Cardiac fibroblast (primary cell): ENCODE measurements at regions not wholly inside any gene's neighbourhood (a gene's known extent, or its start where the extent isn't known, plus 50 kb on each side); places are given as distances from the start of the nearest gene placed in this dataset.
A peak's percentile ranks its signal among the peaks of the same experiment; 100 is the strongest.

Source experiments
- DNase-seq, 2 donors: peaks; one replicate each; pipeline versions ENCODE4 v3.0.0 to v3.0.0-alpha.2; 2010; ENCODE audit warnings: low read depth in 2 of 2
- H3K4me3 ChIP-seq, 2 donors: replicated peaks in 1 of 2; 1 replicate in 1 of 2; 2 replicates in 1 of 2; pipeline ENCODE4 v1.5.1; 2011; ENCODE audit warnings: low read depth in 2 of 2, low read length in 2 of 2, mild to moderate bottlenecking in 2 of 2, moderate library complexity in 1 of 2
- TF ChIP-seq, protein P1 (sequence below): IDR thresholded peaks from one replicate; pipeline ENCODE4 v1.5.1; 2011; ENCODE audit warnings: low read depth, mild to moderate bottlenecking, low read length, inconsistent platforms

DNA sequence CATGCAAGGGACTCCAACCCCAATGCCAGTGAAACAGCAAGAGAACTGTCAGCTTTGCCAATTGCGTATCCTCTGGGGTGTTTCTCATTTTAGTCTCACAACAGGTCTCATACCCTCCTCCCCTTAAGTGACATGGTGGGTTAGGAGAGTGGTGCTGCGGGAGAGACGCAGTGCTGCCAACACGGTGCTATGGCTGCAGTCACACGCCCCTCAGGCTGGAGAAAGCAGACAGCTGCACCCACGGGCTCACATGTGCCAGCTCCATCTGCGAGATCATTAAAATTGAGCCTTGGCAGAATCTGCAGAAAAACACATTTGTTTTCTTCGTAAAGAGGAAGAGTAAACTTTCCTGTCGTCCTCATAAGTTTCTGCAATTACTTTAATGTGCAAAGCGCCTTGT is 114.7 kb downstream of the ANKRD60 start:
- TF ChIP-seq, protein P1, sequence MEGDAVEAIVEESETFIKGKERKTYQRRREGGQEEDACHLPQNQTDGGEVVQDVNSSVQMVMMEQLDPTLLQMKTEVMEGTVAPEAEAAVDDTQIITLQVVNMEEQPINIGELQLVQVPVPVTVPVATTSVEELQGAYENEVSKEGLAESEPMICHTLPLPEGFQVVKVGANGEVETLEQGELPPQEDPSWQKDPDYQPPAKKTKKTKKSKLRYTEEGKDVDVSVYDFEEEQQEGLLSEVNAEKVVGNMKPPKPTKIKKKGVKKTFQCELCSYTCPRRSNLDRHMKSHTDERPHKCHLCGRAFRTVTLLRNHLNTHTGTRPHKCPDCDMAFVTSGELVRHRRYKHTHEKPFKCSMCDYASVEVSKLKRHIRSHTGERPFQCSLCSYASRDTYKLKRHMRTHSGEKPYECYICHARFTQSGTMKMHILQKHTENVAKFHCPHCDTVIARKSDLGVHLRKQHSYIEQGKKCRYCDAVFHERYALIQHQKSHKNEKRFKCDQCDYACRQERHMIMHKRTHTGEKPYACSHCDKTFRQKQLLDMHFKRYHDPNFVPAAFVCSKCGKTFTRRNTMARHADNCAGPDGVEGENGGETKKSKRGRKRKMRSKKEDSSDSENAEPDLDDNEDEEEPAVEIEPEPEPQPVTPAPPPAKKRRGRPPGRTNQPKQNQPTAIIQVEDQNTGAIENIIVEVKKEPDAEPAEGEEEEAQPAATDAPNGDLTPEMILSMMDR = no peak
- H3K4me3 ChIP-seq = no peak overlapping the region
- DNase-seq = no peak

DNA sequence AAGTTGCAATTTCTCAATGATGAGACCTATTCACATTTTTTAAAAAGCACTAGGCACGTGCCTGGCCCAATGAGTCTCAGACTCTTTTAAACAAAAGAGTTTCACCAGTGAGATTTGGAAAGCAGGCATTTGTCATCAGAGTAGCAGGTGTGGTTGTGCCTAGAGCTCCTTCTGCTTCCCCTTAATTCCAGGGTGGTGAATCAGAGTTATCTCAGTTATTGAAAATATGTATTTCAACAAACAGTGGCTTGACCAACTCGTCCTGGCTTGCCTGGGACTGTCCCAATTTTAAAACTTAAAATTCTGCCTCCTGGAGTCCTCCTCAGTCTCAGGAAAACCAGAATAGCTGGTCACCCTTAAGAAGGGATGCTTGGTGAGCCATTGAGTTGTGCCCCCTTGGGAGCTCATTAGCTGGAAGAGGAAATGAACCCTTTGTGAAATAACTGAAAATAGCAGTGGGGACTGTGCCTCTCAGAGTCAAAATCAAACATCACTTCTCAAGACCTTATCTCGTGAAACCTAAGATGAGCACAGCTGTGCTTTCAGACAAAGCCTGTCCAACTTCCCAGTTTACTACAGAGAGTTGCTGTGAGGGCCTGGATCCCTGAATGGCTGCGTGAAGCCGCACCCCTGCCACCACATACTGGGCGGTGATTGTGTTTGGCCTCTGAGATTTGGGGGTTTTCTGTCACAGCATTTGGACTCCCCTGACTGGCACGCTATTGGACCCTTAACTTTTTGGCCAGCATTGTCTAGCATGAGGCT is 116.3 kb downstream of the ANKRD60 start:
- H3K4me3 ChIP-seq = no peak overlapping the region
- DNase-seq = peak; percentile 10 to 81
- TF ChIP-seq, protein P1 = no peak

DNA sequence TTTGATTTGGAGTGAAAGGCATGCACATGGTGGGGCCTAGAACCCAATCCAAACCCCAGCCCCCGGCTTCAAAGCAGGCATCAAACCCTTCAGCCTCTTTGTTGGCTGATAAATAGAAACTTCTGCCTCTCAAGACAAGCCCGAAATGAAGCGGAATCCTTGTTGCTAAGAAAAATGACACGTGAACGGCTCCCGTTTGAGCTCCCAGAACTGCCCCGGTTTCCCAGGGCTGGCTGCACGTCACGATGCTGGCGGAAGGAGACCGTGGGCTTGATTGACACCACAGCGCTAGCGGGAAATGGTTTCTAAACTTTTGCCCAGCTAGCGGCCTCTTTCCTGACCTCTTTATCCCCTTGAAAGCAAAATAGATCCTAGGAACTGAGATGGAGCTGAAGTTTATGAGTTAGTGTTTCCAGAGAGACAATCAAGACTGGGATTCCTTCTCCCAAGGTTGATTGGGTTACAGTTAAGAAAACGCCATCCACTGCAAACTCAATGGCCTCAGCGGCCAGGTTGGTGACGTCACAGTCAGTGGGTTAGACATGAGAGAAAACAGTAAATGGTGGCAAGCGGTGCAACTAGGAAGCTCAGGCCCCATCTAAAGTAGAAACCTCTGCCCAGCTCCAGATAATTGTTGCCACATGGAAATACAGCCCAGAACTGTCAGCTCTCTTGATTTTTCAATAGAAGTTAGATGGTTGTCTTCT is 117.0 kb downstream of the ANKRD60 start:
- DNase-seq = no peak
- H3K4me3 ChIP-seq = no peak overlapping the region
- TF ChIP-seq, protein P1 = no peak

DNA sequence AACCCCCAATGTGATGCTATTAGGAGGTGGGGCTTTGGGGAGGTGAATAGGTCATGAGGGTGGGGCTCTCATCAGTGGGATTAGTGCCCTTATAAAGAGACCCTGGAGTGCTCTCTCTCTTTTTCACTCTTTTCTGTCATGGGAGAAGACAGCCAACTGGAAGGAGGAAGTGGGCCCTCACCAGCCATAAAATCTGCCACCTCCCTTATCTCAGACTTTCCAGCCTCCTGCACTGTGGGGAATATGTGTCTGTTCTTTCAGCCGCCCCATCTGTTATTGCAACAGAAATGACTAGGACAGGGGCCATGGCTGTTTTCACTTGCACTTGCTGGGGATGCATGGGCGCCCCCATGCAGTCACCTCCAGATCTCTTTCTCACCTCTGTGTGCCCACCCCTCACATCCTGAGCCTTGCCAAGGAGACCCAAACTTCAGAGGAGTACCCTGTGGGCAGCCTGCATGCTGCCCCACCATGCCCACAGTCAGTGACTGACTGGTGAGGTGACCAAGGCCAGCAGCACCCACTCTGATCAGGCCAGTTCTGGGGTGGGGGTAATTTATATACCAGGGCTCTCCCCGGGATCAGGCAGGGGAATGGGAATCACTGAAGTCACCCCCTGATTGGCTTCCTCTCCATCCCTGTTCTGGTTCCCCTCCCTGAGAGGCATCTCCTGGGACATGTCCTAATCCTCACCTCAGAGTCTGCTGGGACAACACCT is 118.4 kb downstream of the ANKRD60 start:
- H3K4me3 ChIP-seq = no peak overlapping the region
- no peak for DNase-seq
- TF ChIP-seq, protein P1 = no peak

DNA sequence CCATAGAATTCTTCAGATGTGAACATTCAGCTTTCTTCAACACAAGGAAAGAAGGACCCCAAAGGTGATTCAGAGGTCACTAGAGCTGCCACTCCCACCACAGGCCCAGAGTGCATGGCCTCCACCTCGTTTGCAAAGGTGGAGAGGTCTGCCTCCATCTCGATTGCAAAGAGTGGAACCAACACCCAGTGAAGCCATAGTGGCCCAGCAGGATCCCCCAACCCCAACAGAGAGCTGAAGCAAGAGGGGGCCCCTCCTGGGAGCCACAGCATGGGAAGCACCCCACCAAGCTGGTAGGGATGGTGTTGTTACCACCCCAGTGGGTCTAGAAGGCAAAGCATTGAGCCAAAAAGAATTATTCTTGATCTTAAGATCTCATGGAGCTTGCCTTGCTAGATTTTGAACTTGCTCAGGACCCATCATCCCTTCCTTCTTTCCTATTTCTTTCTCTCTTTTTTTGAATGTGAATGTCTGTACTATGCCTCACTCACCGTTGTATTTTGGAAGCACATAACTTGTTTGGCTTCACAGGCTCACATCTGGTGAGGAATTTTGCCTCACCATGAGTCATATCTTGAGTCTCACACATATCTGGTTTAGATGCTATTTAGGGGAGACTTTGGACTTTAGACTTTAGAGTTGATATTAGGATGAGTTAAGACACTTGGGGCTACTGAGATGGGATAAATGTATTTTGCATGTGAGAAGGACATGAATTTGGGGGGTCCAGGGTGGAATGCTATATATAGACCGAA is 119.2 kb downstream of the ANKRD60 start:
- DNase-seq = peak in 1 of 2 donors; percentile 73
- H3K4me3 ChIP-seq = no peak overlapping the region
- TF ChIP-seq, protein P1 = no peak

DNA sequence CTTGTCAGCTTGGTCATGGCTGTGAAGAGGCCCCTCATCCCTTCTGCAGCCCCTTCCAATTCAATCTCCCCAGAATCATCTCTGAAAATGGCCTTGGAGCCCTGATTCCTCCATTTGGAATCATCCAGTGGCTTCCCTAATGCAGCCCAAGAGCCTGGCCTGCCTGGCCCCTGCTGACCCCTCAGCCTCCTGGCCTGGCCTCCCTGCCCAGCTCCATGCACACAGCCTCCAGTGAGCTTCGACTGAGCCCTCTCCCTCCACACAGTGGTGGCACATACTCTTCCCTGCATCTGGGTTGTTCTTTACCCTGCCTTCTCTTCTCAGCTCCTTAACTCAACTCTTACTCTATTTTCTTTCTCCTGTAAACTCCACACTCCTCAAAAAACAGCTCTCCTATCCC is 120.9 kb downstream of the ANKRD60 start:
- TF ChIP-seq, protein P1 = no peak
- no peak overlapping the region for H3K4me3 ChIP-seq
- DNase-seq = no peak
